Endothelial cell of umbilical vein (primary cell): ENCODE measurements at regions not wholly inside any gene's neighbourhood (a gene's known extent, or its start where the extent isn't known, plus 50 kb on each side); places are given as distances from the start of the nearest gene placed in this dataset.

Source experiments
- BruUV-seq: library from RNA; stranded (reverse); fragments of 400-500 nt; replicated peaks from 2 replicates; lab custom pipeline; 2021; lab: Mats Ljungman, UMichigan
- CTCF ChIA-PET: fragments of 300-600, 350-600 bp; sonication (Branson Sonifier 250); formaldehyde crosslinking; loops from one replicate; lab custom pipeline; 2021; ENCODE audit warnings: antibody characterized with exemption, inconsistent platforms; lab: Charles Lee
- POLR2A ChIA-PET: fragments of 300-600, 350-600 bp; sonication (Branson Sonifier 250); formaldehyde crosslinking; loops from one replicate; lab custom pipeline; 2021; ENCODE audit warnings: antibody characterized with exemption, inconsistent platforms; lab: Charles Lee
- DNase-seq: peaks from one replicate; pipeline ENCODE4 v3.0.0-alpha.2; 2011; ENCODE audit warnings: low read depth, low spot score
- FAIRE-seq: peaks from 2 replicates; lab custom pipeline; 2011; peaks lifted over from hg19 to GRCh38; lab: Jason Lieb, UNC
- H2AFZ ChIP-seq: 2 replicates; pipeline ENCODE4 v1.6.0; 2012; ENCODE audit warnings: low read depth, low read length, control low read depth, inconsistent platforms
- H3K27ac ChIP-seq: 2 replicates; pipeline ENCODE4 v1.5.1; 2011; ENCODE audit warnings: low read depth, mild to moderate bottlenecking, control low read depth, low read length, moderate library complexity; ENCODE audit not compliant: insufficient read depth
- H3K27me3 ChIP-seq, 2 experiments: 2 replicates each; pipeline versions ENCODE4 v1.6.0 to v1.6.1; 2011; ENCODE audit warnings: low read length in 2 of 2, mixed read lengths in 1 of 2; ENCODE audit not compliant: control insufficient read depth in 2 of 2, insufficient read depth in 2 of 2
- H3K36me3 ChIP-seq, 2 experiments: 2 replicates in 1 of 2; 3 replicates in 1 of 2; pipeline ENCODE4 v1.5.1; 2011; ENCODE audit warnings: low read length in 2 of 2, mild to moderate bottlenecking in 1 of 2, moderate library complexity in 1 of 2; ENCODE audit not compliant: control insufficient read depth in 2 of 2, insufficient read depth in 2 of 2; ENCODE audit errors: extremely low read depth in 1 of 2
- H3K4me1 ChIP-seq: 3 replicates; pipeline ENCODE4 v1.5.1; 2011; ENCODE audit warnings: mild to moderate bottlenecking, low read length; ENCODE audit not compliant: control insufficient read depth, insufficient read depth; ENCODE audit errors: extremely low read depth
- H3K4me2 ChIP-seq: 2 replicates; pipeline ENCODE4 v1.6.1; 2011; ENCODE audit warnings: low read length, control low read depth, mixed read lengths; ENCODE audit not compliant: insufficient read depth
- H3K4me3 ChIP-seq, 3 experiments: fragments of 200-600 bp in 1 of 3; sonication (generic), shearing (Covaris generic) in 1 of 3; replicated peaks in 1 of 3; 2 replicates each; pipeline ENCODE4 v1.5.1; 2011 to 2016; ENCODE audit warnings: control low read depth in 3 of 3, low read length in 3 of 3, mild to moderate bottlenecking in 2 of 3, inconsistent platforms in 1 of 3, low read depth in 1 of 3, moderate library complexity in 1 of 3; ENCODE audit not compliant: insufficient read depth in 1 of 3
- H3K79me2 ChIP-seq: 2 replicates; pipeline ENCODE4 v1.6.0; 2012; ENCODE audit warnings: low read length, inconsistent platforms; ENCODE audit not compliant: control insufficient read depth, insufficient read depth
- H3K9ac ChIP-seq: replicated peaks from 2 replicates; pipeline ENCODE3; 2011; ENCODE audit warnings: low read length, control low read depth; ENCODE audit not compliant: insufficient read depth; ENCODE audit errors: extremely low read depth
- H3K9me1 ChIP-seq: replicated peaks from 3 replicates; pipeline ENCODE4 v1.6.0; 2011; ENCODE audit warnings: mild to moderate bottlenecking, low read length; ENCODE audit not compliant: control insufficient read depth, insufficient read depth; ENCODE audit errors: extremely low read depth
- H3K9me3 ChIP-seq: replicated peaks from 2 replicates; pipeline ENCODE4 v1.5.1; 2012; ENCODE audit warnings: low read length, inconsistent platforms; ENCODE audit not compliant: control insufficient read depth, insufficient read depth
- H4K20me1 ChIP-seq: replicated peaks from 2 replicates; pipeline ENCODE3; 2011; ENCODE audit warnings: mild to moderate bottlenecking, low read length; ENCODE audit not compliant: control insufficient read depth, insufficient read depth; ENCODE audit errors: extremely low read depth
- CTCF ChIP-seq, 2 donors: IDR thresholded peaks; 1 replicate in 1 of 2; 2 replicates in 1 of 2; pipeline ENCODE4 v1.5.1; 2011; ENCODE audit warnings: low read length in 2 of 2, mild to moderate bottlenecking in 2 of 2, moderate library complexity in 2 of 2, control low read depth in 1 of 2, inconsistent platforms in 1 of 2, low read depth in 1 of 2; ENCODE audit not compliant: insufficient read depth in 1 of 2; ENCODE audit errors: extremely low read depth in 1 of 2
- EZH2 ChIP-seq: IDR thresholded peaks from 2 replicates; pipeline ENCODE4 v1.6.1; 2012; ENCODE audit warnings: borderline replicate concordance, low read depth, mild to moderate bottlenecking, moderate library complexity, low read length, inconsistent platforms; ENCODE audit not compliant: severe bottlenecking
- FOS ChIP-seq: IDR thresholded peaks from 2 replicates; pipeline ENCODE4 v1.6.1; 2011; ENCODE audit warnings: mild to moderate bottlenecking, low read length, moderate library complexity, borderline replicate concordance; ENCODE audit not compliant: insufficient read depth
- GATA2 ChIP-seq: IDR thresholded peaks from 2 replicates; pipeline ENCODE4 v1.7.0; 2011; ENCODE audit warnings: low read depth, mild to moderate bottlenecking, moderate library complexity, mixed read lengths, low read length; ENCODE audit not compliant: insufficient read length, insufficient read depth
- JUN ChIP-seq: IDR thresholded peaks from 2 replicates; pipeline ENCODE4 v1.6.1; 2011; ENCODE audit warnings: borderline replicate concordance, low read depth; ENCODE audit not compliant: insufficient read length, insufficient read depth
- MAX ChIP-seq: IDR thresholded peaks from 2 replicates; pipeline ENCODE4 v1.6.1; 2011; ENCODE audit not compliant: insufficient read depth, insufficient read length
- MYC ChIP-seq: IDR thresholded peaks from one replicate; pipeline ENCODE4 v1.6.1; 2011; ENCODE audit warnings: mild to moderate bottlenecking, low read depth, low read length
- POLR2A ChIP-seq: IDR thresholded peaks from 2 replicates; pipeline ENCODE4 v1.6.1; 2012; ENCODE audit warnings: low read depth, mild to moderate bottlenecking, control low read depth, low read length
- POLR2AphosphoS5 ChIP-seq: IDR thresholded peaks from 2 replicates; pipeline ENCODE4 v1.6.1; 2012; ENCODE audit warnings: low read depth, mild to moderate bottlenecking, control low read depth, low read length, moderate library complexity; ENCODE audit not compliant: insufficient read depth
- dilution Hi-C: fragments of 300-500 bp; cut with MboI; formaldehyde crosslinking; loops from one replicate; pipeline ENCODE4 v1.15.0; 2019; ENCODE audit warnings: low sequenced_read_pairs; ENCODE audit not compliant: extremely low pct_ligation_motif_present
- intact Hi-C: fragments of 100-400 bp; cut with micrococcal nuclease; formaldehyde crosslinking; loops from one replicate; pipeline ENCODE4 v1.10.0; 2022

GRCh38 chr2:7570247-7570646, 653.0 kb downstream of the RNF144A start:
- BruUV-seq, result no TSS peak
- peaks cover 6% of the 10 kb centered on the region for H3K9me3 ChIP-seq
- H3K4me2 ChIP-seq, result no peak overlapping the region
- no peak overlapping the region for H3K9ac ChIP-seq
- CTCF ChIA-PET, result no interaction called here
- H3K36me3 ChIP-seq, result no peaks in the 10 kb centered on the region
- no peaks in the 10 kb centered on the region for H4K20me1 ChIP-seq
- H3K4me1 ChIP-seq, result no peaks in the 10 kb centered on the region
- FAIRE-seq (no peak), DNase-seq (no peak)
- POLR2A ChIA-PET, result no interaction called here
- no peaks in the 10 kb centered on the region for H3K9me1 ChIP-seq
- intact Hi-C loops, result no loop called here
- H3K79me2 ChIP-seq, result no peaks in the 10 kb centered on the region
- H2AFZ ChIP-seq, result no peak overlapping the region
- no peak for TF ChIP-seq POLR2AphosphoS5
- no peak for TF ChIP-seq CTCF (IDR thresholded peaks at IDR 0.05; ENCODE audit: extremely low read depth in 1 of 2, insufficient read depth in 1 of 2, low read depth in 1 of 2, low read length in 2 of 2)
- no peak for TF ChIP-seq MAX
- no peak for TF ChIP-seq MYC
- no peak for TF ChIP-seq JUN
- no peak for TF ChIP-seq EZH2
- no peak for TF ChIP-seq GATA2
- TF ChIP-seq FOS, result no peak
- TF ChIP-seq POLR2A, result no peak
- dilution Hi-C loops, result no loop called here
- H3K27ac ChIP-seq, result no peak overlapping the region
- H3K27me3 ChIP-seq, result no peaks in the 10 kb centered on the region
- no peak overlapping the region for H3K4me3 ChIP-seq
